ENCODE measurements at regions not wholly inside any gene's neighbourhood (a gene's known extent, or its start where the extent isn't known, plus 50 kb on each side); places are given as distances from the start of the nearest gene placed in this dataset.

- intact Hi-C loops (cut with micrococcal nuclease): no loop called here
- Mint-ChIP-seq H3K4me3 (no peak overlapping the region), H3K27me3 (peaks cover 5% of the 10 kb centered on the region), H3K4me1 (no peaks in the 10 kb centered on the region), H3K36me3 (ENCODE audit: low read depth) (no peaks in the 10 kb centered on the region), H3K9me3 (no peaks in the 10 kb centered on the region), H3K27ac (no peak overlapping the region)
- DNase-seq: no peak
These were observed 80.7 kb upstream of the CNKSR3 start for GRCh38 chr6:154591234-154591633.

- Mint-ChIP-seq H3K27ac (no peak overlapping the region), H3K9me3 (no peaks in the 10 kb centered on the region), H3K27me3 (peaks cover 6% of the 10 kb centered on the region), H3K36me3 (ENCODE audit: low read depth) (no peaks in the 10 kb centered on the region), H3K4me3 (no peak overlapping the region), H3K4me1 (no peaks in the 10 kb centered on the region)
- no peak for DNase-seq
- intact Hi-C loops (cut with micrococcal nuclease): no loop called here
These were observed 81.8 kb upstream of the CNKSR3 start for GRCh38 chr6:154592199-154592860.

GRCh38 chr6:154593122-154593521 lies 82.6 kb upstream of the CNKSR3 start:
- intact Hi-C loops (cut with micrococcal nuclease): no loop called here
- H3K9me3 Mint-ChIP-seq: no peaks in the 10 kb centered on the region
- H3K27ac Mint-ChIP-seq: no peak overlapping the region
- H3K4me3 Mint-ChIP-seq: no peak overlapping the region
- peaks cover 5% of the 10 kb centered on the region for H3K27me3 Mint-ChIP-seq
- no peaks in the 10 kb centered on the region for H3K36me3 Mint-ChIP-seq (ENCODE audit: low read depth)
- no peaks in the 10 kb centered on the region for H3K4me1 Mint-ChIP-seq
- DNase-seq: no peak

- no peaks in the 10 kb centered on the region for H3K9me3 Mint-ChIP-seq
- H3K36me3 Mint-ChIP-seq (ENCODE audit: low read depth): no peaks in the 10 kb centered on the region
- H3K27ac Mint-ChIP-seq: no peak overlapping the region
- intact Hi-C loops (cut with micrococcal nuclease): no loop called here
- H3K27me3 Mint-ChIP-seq: peaks cover 4% of the 10 kb centered on the region
- H3K4me1 Mint-ChIP-seq: peaks cover 2% of the 10 kb centered on the region
- no peak for DNase-seq
- H3K4me3 Mint-ChIP-seq: no peak overlapping the region
These were observed 84.2 kb upstream of the CNKSR3 start for GRCh38 chr6:154594496-154595198.

GRCh38 chr6:154595538-154595937 lies 85.1 kb upstream of the CNKSR3 start:
- peaks cover 4% of the 10 kb centered on the region for H3K27me3 Mint-ChIP-seq
- intact Hi-C loops (cut with micrococcal nuclease): no loop called here

GRCh38 chr6:154596009-154596408 lies 85.5 kb upstream of the CNKSR3 start:
- Mint-ChIP-seq H3K27ac (no peak overlapping the region), H3K4me1 (peaks cover 2% of the 10 kb centered on the region), H3K27me3 (peaks cover 4% of the 10 kb centered on the region), H3K9me3 (no peaks in the 10 kb centered on the region), H3K4me3 (no peak overlapping the region), H3K36me3 (ENCODE audit: low read depth) (no peaks in the 10 kb centered on the region)
- no peak for DNase-seq
- intact Hi-C loops (cut with micrococcal nuclease): no loop called here

More at GRCh38 chr6:154595538-154595937, 85.1 kb upstream of the CNKSR3 start:
- Mint-ChIP-seq H3K9me3 (no peaks in the 10 kb centered on the region), H3K4me1 (peaks cover 2% of the 10 kb centered on the region), H3K27ac (no peak overlapping the region), H3K36me3 (ENCODE audit: low read depth) (no peaks in the 10 kb centered on the region), H3K4me3 (no peak overlapping the region)
- DNase-seq: no peak

- intact Hi-C loops (cut with micrococcal nuclease): no loop called here
- no peak for DNase-seq
- H3K27me3 Mint-ChIP-seq: peaks cover 4% of the 10 kb centered on the region
- H3K27ac Mint-ChIP-seq: no peak overlapping the region
- H3K4me1 Mint-ChIP-seq: peaks cover 2% of the 10 kb centered on the region
- no peak overlapping the region for H3K4me3 Mint-ChIP-seq
- H3K36me3 Mint-ChIP-seq (ENCODE audit: low read depth): no peaks in the 10 kb centered on the region
- H3K9me3 Mint-ChIP-seq: no peaks in the 10 kb centered on the region
These were observed 86.2 kb upstream of the CNKSR3 start for GRCh38 chr6:154596701-154597100.

GRCh38 chr6:154598399-154598798 lies 87.9 kb upstream of the CNKSR3 start:
- no peak for DNase-seq
- peaks cover 4% of the 10 kb centered on the region for H3K27me3 Mint-ChIP-seq
- H3K27ac Mint-ChIP-seq: no peak overlapping the region
- H3K4me1 Mint-ChIP-seq: peaks cover 2% of the 10 kb centered on the region
- H3K36me3 Mint-ChIP-seq (ENCODE audit: low read depth): no peaks in the 10 kb centered on the region
- H3K9me3 Mint-ChIP-seq: no peaks in the 10 kb centered on the region
- intact Hi-C loops (cut with micrococcal nuclease): no loop called here
- H3K4me3 Mint-ChIP-seq: no peak overlapping the region

- intact Hi-C loops (cut with micrococcal nuclease): no loop called here
- DNase-seq: no peak
- no peak overlapping the region for H3K4me3 Mint-ChIP-seq
- H3K27me3 Mint-ChIP-seq: peaks cover 2% of the 10 kb centered on the region
- no peaks in the 10 kb centered on the region for H3K9me3 Mint-ChIP-seq
- no peaks in the 10 kb centered on the region for H3K36me3 Mint-ChIP-seq (ENCODE audit: low read depth)
- peaks cover 28% of the 10 kb centered on the region for H3K4me1 Mint-ChIP-seq
- no peak overlapping the region for H3K27ac Mint-ChIP-seq
These were observed 91.8 kb upstream of the CNKSR3 start for GRCh38 chr6:154602296-154602695.

GRCh38 chr6:154602708-154603107 lies 92.2 kb upstream of the CNKSR3 start:
- no peak for DNase-seq
- H3K4me1 Mint-ChIP-seq: peaks cover 30% of the 10 kb centered on the region
- H3K9me3 Mint-ChIP-seq: no peaks in the 10 kb centered on the region
- intact Hi-C loops (cut with micrococcal nuclease): no loop called here
- H3K27ac Mint-ChIP-seq: no peak overlapping the region
- no peak overlapping the region for H3K4me3 Mint-ChIP-seq
- H3K27me3 Mint-ChIP-seq: peaks cover 2% of the 10 kb centered on the region
- no peaks in the 10 kb centered on the region for H3K36me3 Mint-ChIP-seq (ENCODE audit: low read depth)

GRCh38 chr6:154604119-154604518 lies 93.6 kb upstream of the CNKSR3 start:
- intact Hi-C loops (cut with micrococcal nuclease): no loop called here
- DNase-seq: no peak
- Mint-ChIP-seq H3K36me3 (ENCODE audit: low read depth) (no peaks in the 10 kb centered on the region), H3K27ac (no peak overlapping the region), H3K4me1 (peaks cover 29% of the 10 kb centered on the region), H3K27me3 (no peaks in the 10 kb centered on the region), H3K9me3 (no peaks in the 10 kb centered on the region), H3K4me3 (no peak overlapping the region)

- Mint-ChIP-seq H3K4me3 (peak overlapping the region; percentile 42), H3K27ac (peak overlapping the region; percentile 82), H3K9me3 (no peaks in the 10 kb centered on the region), H3K4me1 (peaks cover 29% of the 10 kb centered on the region), H3K36me3 (ENCODE audit: low read depth) (no peaks in the 10 kb centered on the region), H3K27me3 (no peaks in the 10 kb centered on the region)
- intact Hi-C loops (cut with micrococcal nuclease): loop anchor here (5.0 kb wide), 3 partner anchors 72 to 567 kb away; no protein-coding TSS in a partner anchor
- DNase-seq: peak; percentile 60
These were observed 94.8 kb upstream of the CNKSR3 start for GRCh38 chr6:154605178-154605881.

GRCh38 chr6:154605882-154606370 lies 95.4 kb upstream of the CNKSR3 start:
- Mint-ChIP-seq H3K36me3 (ENCODE audit: low read depth) (no peaks in the 10 kb centered on the region), H3K9me3 (no peaks in the 10 kb centered on the region), H3K4me3 (peak overlapping the region; percentile 57), H3K27me3 (no peaks in the 10 kb centered on the region), H3K4me1 (peaks cover 29% of the 10 kb centered on the region), H3K27ac (peak overlapping the region; percentile 82)
- DNase-seq: no peak
- intact Hi-C loops (cut with micrococcal nuclease): loop anchor here (1.0 to 5.0 kb wide), 6 partner anchors 71 to 566 kb away; partner anchors contain the start of gene SCAF8

GRCh38 chr6:154606457-154606856 lies 96.0 kb upstream of the CNKSR3 start:
- Mint-ChIP-seq H3K4me1 (peaks cover 34% of the 10 kb centered on the region), H3K4me3 (peak overlapping the region; percentile 57), H3K9me3 (no peaks in the 10 kb centered on the region), H3K27ac (peak overlapping the region; percentile 82), H3K27me3 (no peaks in the 10 kb centered on the region), H3K36me3 (ENCODE audit: low read depth) (no peaks in the 10 kb centered on the region)
- intact Hi-C loops (cut with micrococcal nuclease): loop anchor here (1.0 to 5.0 kb wide), 6 partner anchors 71 to 566 kb away; partner anchors contain the start of gene SCAF8
- peak; percentile 86 for DNase-seq

Measured in activated CD4-positive, alpha-beta T cell treated with anti-CD3 and anti-CD28 coated beads, Interleukin-2, amount 10 ng/mL, durations not matched to agents 24 days and 14 days (primary cell).